ENCODE measurements at regions not wholly inside any gene's neighbourhood (a gene's known extent, or its start where the extent isn't known, plus 50 kb on each side); places are given as distances from the start of the nearest gene placed in this dataset.

DNA sequence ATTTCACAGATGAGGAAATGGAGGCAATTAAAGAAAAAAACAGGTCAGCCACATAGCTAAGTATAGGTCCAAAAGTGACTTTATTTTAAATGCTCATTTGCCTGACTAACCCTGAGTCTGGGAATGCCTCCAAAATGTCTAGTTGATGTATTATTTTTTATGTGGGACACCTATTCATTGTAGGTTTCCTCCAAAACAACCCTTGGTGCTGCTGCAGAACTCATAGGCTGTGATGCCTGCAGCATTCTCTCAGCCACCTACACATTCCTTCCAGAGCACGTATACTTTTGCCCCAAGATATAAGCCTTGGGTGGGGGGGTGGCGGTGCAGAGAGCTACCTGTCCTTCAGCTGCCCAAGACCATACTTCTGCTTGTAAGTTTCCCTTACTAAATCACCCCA is 77.4 kb downstream of the MSX2 start:
- TF ChIP-seq, protein P1, sequence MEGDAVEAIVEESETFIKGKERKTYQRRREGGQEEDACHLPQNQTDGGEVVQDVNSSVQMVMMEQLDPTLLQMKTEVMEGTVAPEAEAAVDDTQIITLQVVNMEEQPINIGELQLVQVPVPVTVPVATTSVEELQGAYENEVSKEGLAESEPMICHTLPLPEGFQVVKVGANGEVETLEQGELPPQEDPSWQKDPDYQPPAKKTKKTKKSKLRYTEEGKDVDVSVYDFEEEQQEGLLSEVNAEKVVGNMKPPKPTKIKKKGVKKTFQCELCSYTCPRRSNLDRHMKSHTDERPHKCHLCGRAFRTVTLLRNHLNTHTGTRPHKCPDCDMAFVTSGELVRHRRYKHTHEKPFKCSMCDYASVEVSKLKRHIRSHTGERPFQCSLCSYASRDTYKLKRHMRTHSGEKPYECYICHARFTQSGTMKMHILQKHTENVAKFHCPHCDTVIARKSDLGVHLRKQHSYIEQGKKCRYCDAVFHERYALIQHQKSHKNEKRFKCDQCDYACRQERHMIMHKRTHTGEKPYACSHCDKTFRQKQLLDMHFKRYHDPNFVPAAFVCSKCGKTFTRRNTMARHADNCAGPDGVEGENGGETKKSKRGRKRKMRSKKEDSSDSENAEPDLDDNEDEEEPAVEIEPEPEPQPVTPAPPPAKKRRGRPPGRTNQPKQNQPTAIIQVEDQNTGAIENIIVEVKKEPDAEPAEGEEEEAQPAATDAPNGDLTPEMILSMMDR (IDR thresholded peaks at IDR 0.05 in 8 of 11, conservative IDR thresholded peaks at IDR 0.05 in 3 of 11), result no peak
- TF ChIP-seq POLR2AphosphoS5 (IDR thresholded peaks at IDR 0.05), result no peak

Measured in spleen (tissue), 7 donors.